ENCODE measurements at regions not wholly inside any gene's neighbourhood (a gene's known extent, or its start where the extent isn't known, plus 50 kb on each side); places are given as distances from the start of the nearest gene placed in this dataset.
A peak's percentile ranks its signal among the peaks of the same experiment; 100 is the strongest.
"Not testable (repeated sequence)": the region's sequence is repeated elsewhere in the genome, so short reads cannot be mapped to it uniquely, and the experiment has no call there.

- no peak for DNase-seq
These were observed 321.2 kb downstream of the UBE3D start for GRCh38 chr6:82744286-82745015.

GRCh38 chr6:82750556-82750955, 315.1 kb downstream of the UBE3D start:
- no peak for DNase-seq

GRCh38 chr6:82751718-82752117, 313.9 kb downstream of the UBE3D start:
- no peak for DNase-seq

- DNase-seq, result no peak
These were observed 303.8 kb downstream of the UBE3D start for GRCh38 chr6:82761674-82762345.

- DNase-seq, result no peak
These were observed 299.2 kb downstream of the UBE3D start for GRCh38 chr6:82766476-82766875.

- DNase-seq, result no peak
These were observed 298.6 kb downstream of the UBE3D start for GRCh38 chr6:82767037-82767436.

GRCh38 chr6:82767447-82767846, 298.2 kb downstream of the UBE3D start:
- no peak for DNase-seq

- DNase-seq, result no peak
These were observed 292.6 kb downstream of the UBE3D start for GRCh38 chr6:82772851-82773717.

GRCh38 chr6:82775361-82775760, 290.3 kb downstream of the UBE3D start:
- no peak for DNase-seq

GRCh38 chr6:82775981-82776380, 289.7 kb downstream of the UBE3D start:
- DNase-seq, result no peak

- DNase-seq, result no peak
These were observed 286.6 kb downstream of the UBE3D start for GRCh38 chr6:82779041-82779440.

GRCh38 chr6:82780334-82780733, 285.3 kb downstream of the UBE3D start:
- DNase-seq, result no peak

- no peak for DNase-seq
These were observed 283.9 kb downstream of the UBE3D start for GRCh38 chr6:82781620-82782204.

GRCh38 chr6:82783587-82784236, 281.9 kb downstream of the UBE3D start:
- DNase-seq, result peak; percentile 67

- no peak for DNase-seq
These were observed 280.4 kb downstream of the UBE3D start for GRCh38 chr6:82785206-82785605.

GRCh38 chr6:82786248-82786647, 279.4 kb downstream of the UBE3D start:
- DNase-seq, result peak; percentile 64

GRCh38 chr6:82795940-82796339, 269.7 kb downstream of the UBE3D start:
- no peak for DNase-seq

- DNase-seq, result no peak
These were observed 264.6 kb downstream of the UBE3D start for GRCh38 chr6:82801083-82801482.

GRCh38 chr6:82816243-82816642, 249.4 kb downstream of the UBE3D start:
- not testable (repeated sequence) for DNase-seq

GRCh38 chr6:82818727-82819126, 246.9 kb downstream of the UBE3D start:
- no peak for DNase-seq

GRCh38 chr6:82823361-82823760, 242.3 kb downstream of the UBE3D start:
- DNase-seq, result no peak

GRCh38 chr6:82832811-82833210, 232.8 kb downstream of the UBE3D start:
- DNase-seq, result no peak

- DNase-seq, result no peak
These were observed 232.2 kb downstream of the UBE3D start for GRCh38 chr6:82833481-82833880.
